Neural cell (in vitro differentiated cells): ENCODE measurements at regions not wholly inside any gene's neighbourhood (a gene's known extent, or its start where the extent isn't known, plus 50 kb on each side); places are given as distances from the start of the nearest gene placed in this dataset.

Experiments
- H2AFZ ChIP-seq: fragments of 200-600, 300-800 bp; sonication (generic), shearing (Covaris generic); 2 replicates; pipeline ENCODE4 v1.6.0; 2014; ENCODE audit warnings: low read depth, mild to moderate bottlenecking, antibody characterized with exemption, low read length, moderate library complexity
- H3F3A ChIP-seq: fragments of 200-600 bp; shearing (Covaris generic); 2 replicates; pipeline ENCODE4 v1.6.1; 2016; ENCODE audit warnings: mild to moderate bottlenecking, moderate library complexity, mixed read lengths, antibody characterized with exemption, low read length; ENCODE audit not compliant: insufficient read depth, poor library complexity, severe bottlenecking
- H3K27ac ChIP-seq: fragments of 200-600, 300-800 bp; sonication (generic), shearing (Covaris generic); 2 replicates; pipeline ENCODE4 v1.5.1; 2014; ENCODE audit warnings: mild to moderate bottlenecking, low read length, moderate library complexity
- H3K27me3 ChIP-seq: fragments of 300-800, 200-600 bp; sonication (generic), shearing (Covaris generic); 2 replicates; pipeline ENCODE4 v1.6.0; 2014; ENCODE audit warnings: mild to moderate bottlenecking, low read depth, low read length, moderate library complexity; ENCODE audit not compliant: insufficient read depth
- H3K36me3 ChIP-seq: fragments of 300-800, 200-600 bp; sonication (generic), shearing (Covaris generic); 2 replicates; pipeline ENCODE4 v1.5.1; 2014; ENCODE audit warnings: mild to moderate bottlenecking, antibody characterized with exemption, low read length, moderate library complexity; ENCODE audit not compliant: insufficient read depth
- H3K4me2 ChIP-seq: fragments of 300-800, 200-600 bp; sonication (generic), shearing (Covaris generic); 2 replicates; pipeline ENCODE4 v1.6.0; 2014; ENCODE audit warnings: mild to moderate bottlenecking, low read length
- H3K4me3 ChIP-seq: fragments of 300-800, 200-600 bp; sonication (generic), shearing (Covaris generic); 2 replicates; pipeline ENCODE4 v1.5.1; 2014; ENCODE audit warnings: mild to moderate bottlenecking, low read length, moderate library complexity
- H3K79me2 ChIP-seq: fragments of 200-600 bp; shearing (Covaris generic); replicated peaks from 2 replicates; pipeline ENCODE4 v1.6.0; 2014; ENCODE audit warnings: mild to moderate bottlenecking, low read length, moderate library complexity; ENCODE audit not compliant: insufficient read depth
- H3K9ac ChIP-seq: fragments of 300-800, 200-600 bp; sonication (generic), shearing (Covaris generic); 2 replicates; pipeline ENCODE4 v1.6.1; 2016; ENCODE audit warnings: mild to moderate bottlenecking, low read length, mixed read lengths
- H3K9me2 ChIP-seq: fragments of 200-600 bp; shearing (Covaris generic); 2 replicates; pipeline ENCODE4 v1.6.1; 2016; ENCODE audit warnings: mild to moderate bottlenecking, low read length, mixed read lengths; ENCODE audit not compliant: insufficient read depth
- H3K9me3 ChIP-seq: fragments of 200-600, 300-800 bp; sonication (generic), shearing (Covaris generic); 2 replicates; pipeline ENCODE4 v1.6.1; 2016; ENCODE audit warnings: mild to moderate bottlenecking, mixed run types, low read length, moderate library complexity, mixed read lengths
- H4K20me1 ChIP-seq: fragments of 200-600 bp; shearing (Covaris generic); 2 replicates; pipeline ENCODE4 v1.6.1; 2016; ENCODE audit warnings: mild to moderate bottlenecking, mixed run types; ENCODE audit not compliant: insufficient read depth
- EP300 ChIP-seq: fragments of 450-650 bp; conservative IDR thresholded peaks from 2 replicates; pipeline ENCODE4 v1.6.1; 2014; ENCODE audit warnings: antibody characterized with exemption, mild to moderate bottlenecking, moderate library complexity; ENCODE audit not compliant: poor library complexity, severe bottlenecking
- EZH2 ChIP-seq: fragments of 200-600, 300-800 bp; shearing (Covaris generic), sonication (generic); IDR thresholded peaks from 2 replicates; pipeline ENCODE4 v1.6.1; 2014; ENCODE audit warnings: antibody characterized with exemption, low read length, borderline replicate concordance, mild to moderate bottlenecking; ENCODE audit not compliant: insufficient read depth, poor library complexity, severe bottlenecking
- MXI1 ChIP-seq: fragments of 450-650 bp; conservative IDR thresholded peaks from 2 replicates; pipeline ENCODE4 v1.6.1; 2014; ENCODE audit warnings: antibody characterized with exemption, mild to moderate bottlenecking; ENCODE audit not compliant: poor library complexity, severe bottlenecking
- POLR2AphosphoS5 ChIP-seq: IDR thresholded peaks from 2 replicates; pipeline ENCODE4 v1.6.1; 2012
- RAD21 ChIP-seq: fragments of 450-650 bp; conservative IDR thresholded peaks from 2 replicates; pipeline ENCODE4 v1.6.1; 2014; ENCODE audit warnings: antibody characterized with exemption, mild to moderate bottlenecking, moderate library complexity
- SMC3 ChIP-seq: fragments of 450-650 bp; conservative IDR thresholded peaks from 2 replicates; pipeline ENCODE4 v1.6.1; 2014; ENCODE audit warnings: antibody characterized with exemption, mild to moderate bottlenecking, moderate library complexity; ENCODE audit not compliant: poor library complexity
- TAF1 ChIP-seq: IDR thresholded peaks from 2 replicates; pipeline ENCODE4 v1.6.1; 2012; ENCODE audit warnings: low read depth
- TF ChIP-seq, protein P1 (sequence below): fragments of 450-650 bp; IDR thresholded peaks from 2 replicates; pipeline ENCODE4 v1.5.1; 2014; ENCODE audit warnings: antibody characterized with exemption, mild to moderate bottlenecking, moderate library complexity; ENCODE audit not compliant: poor library complexity, severe bottlenecking
- TF ChIP-seq, protein P2 (sequence below): IDR thresholded peaks from 2 replicates; pipeline ENCODE4 v1.6.1; 2012; ENCODE audit warnings: borderline replicate concordance

DNA sequence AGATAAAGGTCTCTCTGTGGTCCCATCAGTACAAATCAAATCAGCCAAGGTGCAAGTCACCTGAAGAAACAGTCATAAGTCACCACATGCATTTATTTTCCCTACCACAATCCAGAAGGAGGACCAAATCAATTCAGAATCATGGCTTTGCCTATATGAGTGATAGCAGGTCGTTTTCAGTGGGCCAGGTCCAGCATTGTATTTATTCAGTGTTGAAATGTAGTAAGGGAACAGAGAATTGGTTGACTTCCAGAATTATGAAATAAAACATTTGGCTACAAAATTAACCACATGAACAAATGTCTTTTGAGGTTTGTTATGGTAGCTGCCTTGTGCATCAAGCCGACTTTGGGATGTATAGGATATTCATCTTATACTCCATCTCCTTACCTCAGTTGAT, 88.4 kb downstream of the POLR1F start:
- Histone ChIP-seq H3K36me3 (no peaks in the 10 kb centered on the region), H3K9ac (no peak overlapping the region), H3F3A (no peaks in the 10 kb centered on the region), H3K79me2 (no peaks in the 10 kb centered on the region), H2AFZ (no peak overlapping the region), H3K27me3 (no peaks in the 10 kb centered on the region), H3K4me2 (no peak overlapping the region), H3K9me2 (no peaks in the 10 kb centered on the region), H3K4me3 (no peak overlapping the region), H4K20me1 (no peaks in the 10 kb centered on the region), H3K9me3 (no peaks in the 10 kb centered on the region), H3K27ac (no peak overlapping the region)
- no peak for TF ChIP-seq TAF1
- TF ChIP-seq, protein P1, sequence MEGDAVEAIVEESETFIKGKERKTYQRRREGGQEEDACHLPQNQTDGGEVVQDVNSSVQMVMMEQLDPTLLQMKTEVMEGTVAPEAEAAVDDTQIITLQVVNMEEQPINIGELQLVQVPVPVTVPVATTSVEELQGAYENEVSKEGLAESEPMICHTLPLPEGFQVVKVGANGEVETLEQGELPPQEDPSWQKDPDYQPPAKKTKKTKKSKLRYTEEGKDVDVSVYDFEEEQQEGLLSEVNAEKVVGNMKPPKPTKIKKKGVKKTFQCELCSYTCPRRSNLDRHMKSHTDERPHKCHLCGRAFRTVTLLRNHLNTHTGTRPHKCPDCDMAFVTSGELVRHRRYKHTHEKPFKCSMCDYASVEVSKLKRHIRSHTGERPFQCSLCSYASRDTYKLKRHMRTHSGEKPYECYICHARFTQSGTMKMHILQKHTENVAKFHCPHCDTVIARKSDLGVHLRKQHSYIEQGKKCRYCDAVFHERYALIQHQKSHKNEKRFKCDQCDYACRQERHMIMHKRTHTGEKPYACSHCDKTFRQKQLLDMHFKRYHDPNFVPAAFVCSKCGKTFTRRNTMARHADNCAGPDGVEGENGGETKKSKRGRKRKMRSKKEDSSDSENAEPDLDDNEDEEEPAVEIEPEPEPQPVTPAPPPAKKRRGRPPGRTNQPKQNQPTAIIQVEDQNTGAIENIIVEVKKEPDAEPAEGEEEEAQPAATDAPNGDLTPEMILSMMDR = no peak
- no peak for TF ChIP-seq EP300
- no peak for TF ChIP-seq MXI1
- no peak for TF ChIP-seq RAD21
- TF ChIP-seq EZH2 = no peak
- TF ChIP-seq, protein P2, sequence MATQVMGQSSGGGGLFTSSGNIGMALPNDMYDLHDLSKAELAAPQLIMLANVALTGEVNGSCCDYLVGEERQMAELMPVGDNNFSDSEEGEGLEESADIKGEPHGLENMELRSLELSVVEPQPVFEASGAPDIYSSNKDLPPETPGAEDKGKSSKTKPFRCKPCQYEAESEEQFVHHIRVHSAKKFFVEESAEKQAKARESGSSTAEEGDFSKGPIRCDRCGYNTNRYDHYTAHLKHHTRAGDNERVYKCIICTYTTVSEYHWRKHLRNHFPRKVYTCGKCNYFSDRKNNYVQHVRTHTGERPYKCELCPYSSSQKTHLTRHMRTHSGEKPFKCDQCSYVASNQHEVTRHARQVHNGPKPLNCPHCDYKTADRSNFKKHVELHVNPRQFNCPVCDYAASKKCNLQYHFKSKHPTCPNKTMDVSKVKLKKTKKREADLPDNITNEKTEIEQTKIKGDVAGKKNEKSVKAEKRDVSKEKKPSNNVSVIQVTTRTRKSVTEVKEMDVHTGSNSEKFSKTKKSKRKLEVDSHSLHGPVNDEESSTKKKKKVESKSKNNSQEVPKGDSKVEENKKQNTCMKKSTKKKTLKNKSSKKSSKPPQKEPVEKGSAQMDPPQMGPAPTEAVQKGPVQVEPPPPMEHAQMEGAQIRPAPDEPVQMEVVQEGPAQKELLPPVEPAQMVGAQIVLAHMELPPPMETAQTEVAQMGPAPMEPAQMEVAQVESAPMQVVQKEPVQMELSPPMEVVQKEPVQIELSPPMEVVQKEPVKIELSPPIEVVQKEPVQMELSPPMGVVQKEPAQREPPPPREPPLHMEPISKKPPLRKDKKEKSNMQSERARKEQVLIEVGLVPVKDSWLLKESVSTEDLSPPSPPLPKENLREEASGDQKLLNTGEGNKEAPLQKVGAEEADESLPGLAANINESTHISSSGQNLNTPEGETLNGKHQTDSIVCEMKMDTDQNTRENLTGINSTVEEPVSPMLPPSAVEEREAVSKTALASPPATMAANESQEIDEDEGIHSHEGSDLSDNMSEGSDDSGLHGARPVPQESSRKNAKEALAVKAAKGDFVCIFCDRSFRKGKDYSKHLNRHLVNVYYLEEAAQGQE = no peak
- TF ChIP-seq SMC3 = no peak
- no peak for TF ChIP-seq POLR2AphosphoS5

DNA sequence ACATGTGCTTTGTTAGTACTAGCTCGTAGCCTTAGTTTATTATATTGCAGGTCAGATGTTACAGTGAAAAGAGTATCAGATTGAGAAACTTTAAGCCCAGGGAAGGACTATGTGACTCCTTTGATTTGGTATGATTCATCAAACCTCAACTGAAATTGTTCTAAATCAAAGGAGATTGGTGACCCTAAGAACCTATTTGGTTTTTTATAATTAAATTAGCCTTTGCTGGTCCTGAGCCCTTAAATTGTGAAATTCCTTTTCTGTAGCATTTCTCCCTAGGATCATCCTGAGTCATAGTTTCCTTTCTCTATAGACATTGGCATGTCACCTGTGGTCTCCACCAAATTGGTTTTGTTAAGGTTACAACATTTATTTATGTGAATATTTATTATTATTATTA, 89.7 kb downstream of the POLR1F start:
- H3K4me3 ChIP-seq = no peak overlapping the region

More for the DNA sequence above, 89.7 kb downstream of the POLR1F start:
- no peaks in the 10 kb centered on the region for H3K79me2 ChIP-seq
- no peak overlapping the region for H3K9ac ChIP-seq
- no peak overlapping the region for H2AFZ ChIP-seq
- H3K9me2 ChIP-seq = no peaks in the 10 kb centered on the region
- H3K4me2 ChIP-seq = no peak overlapping the region
- H3K27me3 ChIP-seq = no peaks in the 10 kb centered on the region
- no peaks in the 10 kb centered on the region for H3F3A ChIP-seq
- no peak overlapping the region for H3K27ac ChIP-seq
- H3K36me3 ChIP-seq = no peaks in the 10 kb centered on the region
- H3K9me3 ChIP-seq = no peaks in the 10 kb centered on the region
- no peak for TF ChIP-seq POLR2AphosphoS5
- TF ChIP-seq EZH2 = no peak
- no peak for TF ChIP-seq EP300
- TF ChIP-seq RAD21 = no peak
- no peak for TF ChIP-seq MXI1
- TF ChIP-seq, protein P1 = no peak
- TF ChIP-seq TAF1 = no peak
- TF ChIP-seq SMC3 = no peak
- TF ChIP-seq, protein P2 = no peak
- no peaks in the 10 kb centered on the region for H4K20me1 ChIP-seq
